Bone marrow (tissue), 2 donors: ENCODE measurements at regions not wholly inside any gene's neighbourhood (a gene's known extent, or its start where the extent isn't known, plus 50 kb on each side); places are given as distances from the start of the nearest gene placed in this dataset.

Experiments used
- DNase-seq, 2 donors: peaks; one replicate each; lab custom pipeline; 2025; lab: John Stamatoyannopoulos, UW

GRCh38 chr4:89363786-89364185 lies 56.2 kb upstream of the GPRIN3 start:
- DNase-seq: no peak

GRCh38 chr4:89358935-89359638 lies 51.5 kb upstream of the GPRIN3 start:
- DNase-seq: no peak

GRCh38 chr4:89357787-89358186 lies 50.2 kb upstream of the GPRIN3 start:
- no peak for DNase-seq
